ENCODE measurements at regions not wholly inside any gene's neighbourhood (a gene's known extent, or its start where the extent isn't known, plus 50 kb on each side); places are given as distances from the start of the nearest gene placed in this dataset.
A peak's percentile ranks its signal among the peaks of the same experiment; 100 is the strongest.
"Not testable (repeated sequence)": the region's sequence is repeated elsewhere in the genome, so short reads cannot be mapped to it uniquely, and the experiment has no call there.

- no peak for DNase-seq
- intact Hi-C loops (cut with DNase I), result loop anchor here (1.0 kb wide), 1 partner anchor 224 kb away; no protein-coding TSS in a partner anchor
Observed at GRCh38 chr4:56575820-56576429, 70.3 kb downstream of the ARL9 start.

GRCh38 chr4:56592417-56592816, 86.8 kb downstream of the ARL9 start:
- DNase-seq, result peak in 2 of 10 donors; percentile 55 to 74
- intact Hi-C loops (cut with DNase I), result not testable (repeated sequence)
